ENCODE measurements at regions not wholly inside any gene's neighbourhood (a gene's known extent, or its start where the extent isn't known, plus 50 kb on each side); places are given as distances from the start of the nearest gene placed in this dataset.

- DNase-seq: no peak
These were observed 152.4 kb upstream of the NCK2 start for GRCh38 chr2:105592288-105592687.

GRCh38 chr2:105590780-105591660 lies 153.7 kb upstream of the NCK2 start:
- DNase-seq: no peak

- no peak for DNase-seq
These were observed 156.1 kb upstream of the NCK2 start for GRCh38 chr2:105588581-105588980.

GRCh38 chr2:105587637-105588036 lies 157.1 kb upstream of the NCK2 start:
- DNase-seq: no peak

- DNase-seq: no peak
These were observed 160.2 kb upstream of the NCK2 start for GRCh38 chr2:105584435-105585010.

GRCh38 chr2:105582952-105583660 lies 161.6 kb upstream of the NCK2 start:
- peak; percentile 3 for DNase-seq

GRCh38 chr2:105581555-105581944 lies 163.2 kb upstream of the NCK2 start:
- no peak for DNase-seq

- DNase-seq: no peak
These were observed 163.7 kb upstream of the NCK2 start for GRCh38 chr2:105580870-105581554.

GRCh38 chr2:105580216-105580615 lies 164.5 kb upstream of the NCK2 start:
- no peak for DNase-seq

- DNase-seq: no peak
These were observed 166.5 kb upstream of the NCK2 start for GRCh38 chr2:105578166-105578565.

- no peak for DNase-seq
These were observed 166.9 kb upstream of the NCK2 start for GRCh38 chr2:105577762-105578161.

GRCh38 chr2:105576440-105577241 lies 168.1 kb upstream of the NCK2 start:
- peak; percentile 29 for DNase-seq

GRCh38 chr2:105576050-105576439 lies 168.7 kb upstream of the NCK2 start:
- no peak for DNase-seq

- DNase-seq: no peak
These were observed 169.2 kb upstream of the NCK2 start for GRCh38 chr2:105575499-105576025.

- no peak for DNase-seq
These were observed 169.8 kb upstream of the NCK2 start for GRCh38 chr2:105574796-105575344.

- no peak for DNase-seq
These were observed 170.6 kb upstream of the NCK2 start for GRCh38 chr2:105573910-105574655.

GRCh38 chr2:105573490-105573889 lies 171.2 kb upstream of the NCK2 start:
- no peak for DNase-seq

- no peak for DNase-seq
These were observed 172.7 kb upstream of the FHL2 start for GRCh38 chr2:105571445-105571987.

GRCh38 chr2:105570757-105571156 lies 171.9 kb upstream of the FHL2 start:
- no peak for DNase-seq

- DNase-seq: no peak
These were observed 171.5 kb upstream of the FHL2 start for GRCh38 chr2:105570326-105570725.

GRCh38 chr2:105569606-105570005 lies 170.8 kb upstream of the FHL2 start:
- no peak for DNase-seq
